ENCODE measurements at regions not wholly inside any gene's neighbourhood (a gene's known extent, or its start where the extent isn't known, plus 50 kb on each side); places are given as distances from the start of the nearest gene placed in this dataset.

DNA sequence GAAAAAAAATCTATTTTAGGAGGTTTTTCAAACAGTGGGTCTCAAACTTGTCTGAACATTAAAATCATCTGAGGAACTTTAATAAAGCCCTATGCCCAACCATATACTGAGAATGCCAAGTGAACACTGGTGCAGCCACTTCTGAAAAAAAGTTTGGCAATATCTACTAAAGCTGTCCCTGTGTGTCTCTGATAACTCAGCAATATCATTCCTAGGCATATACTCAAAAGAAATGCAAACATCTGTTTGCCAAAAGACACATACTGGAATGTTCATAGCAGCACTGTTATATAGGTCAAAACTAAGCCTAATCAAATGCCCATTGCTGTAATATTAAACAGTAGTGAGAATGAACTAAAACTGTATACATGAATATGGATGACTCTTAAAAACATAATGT is 74.2 kb upstream of the RGS4 start:
- TF ChIP-seq, protein P1, sequence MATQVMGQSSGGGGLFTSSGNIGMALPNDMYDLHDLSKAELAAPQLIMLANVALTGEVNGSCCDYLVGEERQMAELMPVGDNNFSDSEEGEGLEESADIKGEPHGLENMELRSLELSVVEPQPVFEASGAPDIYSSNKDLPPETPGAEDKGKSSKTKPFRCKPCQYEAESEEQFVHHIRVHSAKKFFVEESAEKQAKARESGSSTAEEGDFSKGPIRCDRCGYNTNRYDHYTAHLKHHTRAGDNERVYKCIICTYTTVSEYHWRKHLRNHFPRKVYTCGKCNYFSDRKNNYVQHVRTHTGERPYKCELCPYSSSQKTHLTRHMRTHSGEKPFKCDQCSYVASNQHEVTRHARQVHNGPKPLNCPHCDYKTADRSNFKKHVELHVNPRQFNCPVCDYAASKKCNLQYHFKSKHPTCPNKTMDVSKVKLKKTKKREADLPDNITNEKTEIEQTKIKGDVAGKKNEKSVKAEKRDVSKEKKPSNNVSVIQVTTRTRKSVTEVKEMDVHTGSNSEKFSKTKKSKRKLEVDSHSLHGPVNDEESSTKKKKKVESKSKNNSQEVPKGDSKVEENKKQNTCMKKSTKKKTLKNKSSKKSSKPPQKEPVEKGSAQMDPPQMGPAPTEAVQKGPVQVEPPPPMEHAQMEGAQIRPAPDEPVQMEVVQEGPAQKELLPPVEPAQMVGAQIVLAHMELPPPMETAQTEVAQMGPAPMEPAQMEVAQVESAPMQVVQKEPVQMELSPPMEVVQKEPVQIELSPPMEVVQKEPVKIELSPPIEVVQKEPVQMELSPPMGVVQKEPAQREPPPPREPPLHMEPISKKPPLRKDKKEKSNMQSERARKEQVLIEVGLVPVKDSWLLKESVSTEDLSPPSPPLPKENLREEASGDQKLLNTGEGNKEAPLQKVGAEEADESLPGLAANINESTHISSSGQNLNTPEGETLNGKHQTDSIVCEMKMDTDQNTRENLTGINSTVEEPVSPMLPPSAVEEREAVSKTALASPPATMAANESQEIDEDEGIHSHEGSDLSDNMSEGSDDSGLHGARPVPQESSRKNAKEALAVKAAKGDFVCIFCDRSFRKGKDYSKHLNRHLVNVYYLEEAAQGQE (IDR thresholded peaks at IDR 0.05; ENCODE audit: low read depth), result no peak
- TF ChIP-seq EGR1 (IDR thresholded peaks at IDR 0.05) (no peak), CREB1 (IDR thresholded peaks at IDR 0.05; ENCODE audit: low read depth) (no peak), TCF12 (IDR thresholded peaks at IDR 0.05; ENCODE audit: low read depth) (no peak), ZBTB7A (IDR thresholded peaks at IDR 0.05; ENCODE audit: low read depth) (no peak)
